Endothelial cell of umbilical vein (primary cell): ENCODE measurements at regions not wholly inside any gene's neighbourhood (a gene's known extent, or its start where the extent isn't known, plus 50 kb on each side); places are given as distances from the start of the nearest gene placed in this dataset.
A peak's percentile ranks its signal among the peaks of the same experiment; 100 is the strongest.

Experiments
- BruUV-seq: library from RNA; stranded (reverse); fragments of 400-500 nt; replicated peaks from 2 replicates; lab custom pipeline; 2021; lab: Mats Ljungman, UMichigan
- CTCF ChIA-PET: fragments of 300-600, 350-600 bp; sonication (Branson Sonifier 250); formaldehyde crosslinking; loops from one replicate; lab custom pipeline; 2021; ENCODE audit warnings: antibody characterized with exemption, inconsistent platforms; lab: Charles Lee
- POLR2A ChIA-PET: fragments of 300-600, 350-600 bp; sonication (Branson Sonifier 250); formaldehyde crosslinking; loops from one replicate; lab custom pipeline; 2021; ENCODE audit warnings: antibody characterized with exemption, inconsistent platforms; lab: Charles Lee
- DNase-seq: peaks from one replicate; pipeline ENCODE4 v3.0.0-alpha.2; 2011; ENCODE audit warnings: low read depth, low spot score
- FAIRE-seq: peaks from 2 replicates; lab custom pipeline; 2011; peaks lifted over from hg19 to GRCh38; lab: Jason Lieb, UNC
- H2AFZ ChIP-seq: 2 replicates; pipeline ENCODE4 v1.6.0; 2012; ENCODE audit warnings: low read depth, low read length, control low read depth, inconsistent platforms
- H3K27ac ChIP-seq: 2 replicates; pipeline ENCODE4 v1.5.1; 2011; ENCODE audit warnings: low read depth, mild to moderate bottlenecking, control low read depth, low read length, moderate library complexity; ENCODE audit not compliant: insufficient read depth
- H3K27me3 ChIP-seq, 2 experiments: 2 replicates each; pipeline versions ENCODE4 v1.6.0 to v1.6.1; 2011; ENCODE audit warnings: low read length in 2 of 2, mixed read lengths in 1 of 2; ENCODE audit not compliant: control insufficient read depth in 2 of 2, insufficient read depth in 2 of 2
- H3K36me3 ChIP-seq, 2 experiments: 2 replicates in 1 of 2; 3 replicates in 1 of 2; pipeline ENCODE4 v1.5.1; 2011; ENCODE audit warnings: low read length in 2 of 2, mild to moderate bottlenecking in 1 of 2, moderate library complexity in 1 of 2; ENCODE audit not compliant: control insufficient read depth in 2 of 2, insufficient read depth in 2 of 2; ENCODE audit errors: extremely low read depth in 1 of 2
- H3K4me1 ChIP-seq: 3 replicates; pipeline ENCODE4 v1.5.1; 2011; ENCODE audit warnings: mild to moderate bottlenecking, low read length; ENCODE audit not compliant: control insufficient read depth, insufficient read depth; ENCODE audit errors: extremely low read depth
- H3K4me2 ChIP-seq: 2 replicates; pipeline ENCODE4 v1.6.1; 2011; ENCODE audit warnings: low read length, control low read depth, mixed read lengths; ENCODE audit not compliant: insufficient read depth
- H3K4me3 ChIP-seq, 3 experiments: fragments of 200-600 bp in 1 of 3; sonication (generic), shearing (Covaris generic) in 1 of 3; replicated peaks in 1 of 3; 2 replicates each; pipeline ENCODE4 v1.5.1; 2011 to 2016; ENCODE audit warnings: control low read depth in 3 of 3, low read length in 3 of 3, mild to moderate bottlenecking in 2 of 3, inconsistent platforms in 1 of 3, low read depth in 1 of 3, moderate library complexity in 1 of 3; ENCODE audit not compliant: insufficient read depth in 1 of 3
- H3K79me2 ChIP-seq: 2 replicates; pipeline ENCODE4 v1.6.0; 2012; ENCODE audit warnings: low read length, inconsistent platforms; ENCODE audit not compliant: control insufficient read depth, insufficient read depth
- H3K9ac ChIP-seq: replicated peaks from 2 replicates; pipeline ENCODE3; 2011; ENCODE audit warnings: low read length, control low read depth; ENCODE audit not compliant: insufficient read depth; ENCODE audit errors: extremely low read depth
- H3K9me1 ChIP-seq: replicated peaks from 3 replicates; pipeline ENCODE4 v1.6.0; 2011; ENCODE audit warnings: mild to moderate bottlenecking, low read length; ENCODE audit not compliant: control insufficient read depth, insufficient read depth; ENCODE audit errors: extremely low read depth
- H3K9me3 ChIP-seq: replicated peaks from 2 replicates; pipeline ENCODE4 v1.5.1; 2012; ENCODE audit warnings: low read length, inconsistent platforms; ENCODE audit not compliant: control insufficient read depth, insufficient read depth
- H4K20me1 ChIP-seq: replicated peaks from 2 replicates; pipeline ENCODE3; 2011; ENCODE audit warnings: mild to moderate bottlenecking, low read length; ENCODE audit not compliant: control insufficient read depth, insufficient read depth; ENCODE audit errors: extremely low read depth
- CTCF ChIP-seq, 2 donors: IDR thresholded peaks; 1 replicate in 1 of 2; 2 replicates in 1 of 2; pipeline ENCODE4 v1.5.1; 2011; ENCODE audit warnings: low read length in 2 of 2, mild to moderate bottlenecking in 2 of 2, moderate library complexity in 2 of 2, control low read depth in 1 of 2, inconsistent platforms in 1 of 2, low read depth in 1 of 2; ENCODE audit not compliant: insufficient read depth in 1 of 2; ENCODE audit errors: extremely low read depth in 1 of 2
- EZH2 ChIP-seq: IDR thresholded peaks from 2 replicates; pipeline ENCODE4 v1.6.1; 2012; ENCODE audit warnings: borderline replicate concordance, low read depth, mild to moderate bottlenecking, moderate library complexity, low read length, inconsistent platforms; ENCODE audit not compliant: severe bottlenecking
- FOS ChIP-seq: IDR thresholded peaks from 2 replicates; pipeline ENCODE4 v1.6.1; 2011; ENCODE audit warnings: mild to moderate bottlenecking, low read length, moderate library complexity, borderline replicate concordance; ENCODE audit not compliant: insufficient read depth
- GATA2 ChIP-seq: IDR thresholded peaks from 2 replicates; pipeline ENCODE4 v1.7.0; 2011; ENCODE audit warnings: low read depth, mild to moderate bottlenecking, moderate library complexity, mixed read lengths, low read length; ENCODE audit not compliant: insufficient read length, insufficient read depth
- JUN ChIP-seq: IDR thresholded peaks from 2 replicates; pipeline ENCODE4 v1.6.1; 2011; ENCODE audit warnings: borderline replicate concordance, low read depth; ENCODE audit not compliant: insufficient read length, insufficient read depth
- MAX ChIP-seq: IDR thresholded peaks from 2 replicates; pipeline ENCODE4 v1.6.1; 2011; ENCODE audit not compliant: insufficient read depth, insufficient read length
- MYC ChIP-seq: IDR thresholded peaks from one replicate; pipeline ENCODE4 v1.6.1; 2011; ENCODE audit warnings: mild to moderate bottlenecking, low read depth, low read length
- POLR2A ChIP-seq: IDR thresholded peaks from 2 replicates; pipeline ENCODE4 v1.6.1; 2012; ENCODE audit warnings: low read depth, mild to moderate bottlenecking, control low read depth, low read length
- POLR2AphosphoS5 ChIP-seq: IDR thresholded peaks from 2 replicates; pipeline ENCODE4 v1.6.1; 2012; ENCODE audit warnings: low read depth, mild to moderate bottlenecking, control low read depth, low read length, moderate library complexity; ENCODE audit not compliant: insufficient read depth
- dilution Hi-C: fragments of 300-500 bp; cut with MboI; formaldehyde crosslinking; loops from one replicate; pipeline ENCODE4 v1.15.0; 2019; ENCODE audit warnings: low sequenced_read_pairs; ENCODE audit not compliant: extremely low pct_ligation_motif_present
- intact Hi-C: fragments of 100-400 bp; cut with micrococcal nuclease; formaldehyde crosslinking; loops from one replicate; pipeline ENCODE4 v1.10.0; 2022

- ChIA-PET CTCF (interaction anchor here (1.0 to 1.3 kb wide), 4 partner anchors 10 to 372 kb away, joined by 3 read pairs; no protein-coding TSS in a partner anchor), POLR2A (no interaction called here)
- Histone ChIP-seq H3K36me3 (no peaks in the 10 kb centered on the region), H3K4me3 (no peak overlapping the region), H3K9ac (no peak overlapping the region), H3K27me3 (no peaks in the 10 kb centered on the region), H2AFZ (no peak overlapping the region), H3K4me2 (no peak overlapping the region), H4K20me1 (no peaks in the 10 kb centered on the region), H3K4me1 (no peaks in the 10 kb centered on the region), H3K27ac (no peak overlapping the region), H3K9me3 (no peaks in the 10 kb centered on the region), H3K79me2 (no peaks in the 10 kb centered on the region), H3K9me1 (no peaks in the 10 kb centered on the region)
- FAIRE-seq = peak; percentile 59
- no peak for TF ChIP-seq POLR2AphosphoS5
- TF ChIP-seq JUN = no peak
- TF ChIP-seq FOS = no peak
- TF ChIP-seq MAX = no peak
- no peak for TF ChIP-seq EZH2
- no peak for TF ChIP-seq CTCF (IDR thresholded peaks at IDR 0.05; ENCODE audit: extremely low read depth in 1 of 2, insufficient read depth in 1 of 2, low read depth in 1 of 2, low read length in 2 of 2)
- TF ChIP-seq MYC = no peak
- TF ChIP-seq GATA2 = no peak
- no peak for TF ChIP-seq POLR2A
- dilution Hi-C loops = no loop called here
- intact Hi-C loops = no loop called here
- DNase-seq = peak; percentile 54
- no TSS peak for BruUV-seq
Observed at GRCh38 chr14:26765768-26766520, 168.1 kb upstream of the NOVA1 start.
